ENCODE measurements at regions not wholly inside any gene's neighbourhood (a gene's known extent, or its start where the extent isn't known, plus 50 kb on each side); places are given as distances from the start of the nearest gene placed in this dataset.
"Not testable (repeated sequence)": the region's sequence is repeated elsewhere in the genome, so short reads cannot be mapped to it uniquely, and the experiment has no call there.

- no peak for TF ChIP-seq CTCF (IDR thresholded peaks at IDR 0.05; ENCODE audit: control extremely low read depth, extremely low read depth, low read depth, missing control alignments)
- ChIA-PET CTCF (no interaction called here), POLR2A (no interaction called here)
- DNase-seq (ENCODE audit: extremely low spot score): no peak
Observed at GRCh38 chrX:142637206-142637605, 388.5 kb upstream of the SPANXN4 start.

GRCh38 chrX:142616636-142617035 is 409.1 kb upstream of the SPANXN4 start:
- no peak for DNase-seq (ENCODE audit: extremely low spot score)
- POLR2A ChIA-PET: no interaction called here
- no peak for TF ChIP-seq CTCF (IDR thresholded peaks at IDR 0.05; ENCODE audit: control extremely low read depth, extremely low read depth, low read depth, missing control alignments)
- CTCF ChIA-PET: no interaction called here

GRCh38 chrX:142613403-142613802 is 408.3 kb upstream of the MAGEC2 start:
- ChIA-PET POLR2A (no interaction called here), CTCF (no interaction called here)
- TF ChIP-seq CTCF (IDR thresholded peaks at IDR 0.05; ENCODE audit: control extremely low read depth, extremely low read depth, low read depth, missing control alignments): no peak
- DNase-seq (ENCODE audit: extremely low spot score): no peak

- POLR2A ChIA-PET; CTCF ChIA-PET; DNase-seq (ENCODE audit: extremely low spot score): not testable (repeated sequence)
Observed at GRCh38 chrX:142606629-142607028, 401.5 kb upstream of the MAGEC2 start.

- ChIA-PET POLR2A (no interaction called here), CTCF (no interaction called here)
- no peak for DNase-seq (ENCODE audit: extremely low spot score)
- no peak for TF ChIP-seq CTCF (IDR thresholded peaks at IDR 0.05; ENCODE audit: control extremely low read depth, extremely low read depth, low read depth, missing control alignments)
Observed at GRCh38 chrX:142601792-142602191, 396.7 kb upstream of the MAGEC2 start.

GRCh38 chrX:142593361-142593862 is 388.3 kb upstream of the MAGEC2 start:
- ChIA-PET CTCF (no interaction called here), POLR2A (no interaction called here)
- DNase-seq (ENCODE audit: extremely low spot score): no peak
- no peak for TF ChIP-seq CTCF (IDR thresholded peaks at IDR 0.05; ENCODE audit: control extremely low read depth, extremely low read depth, low read depth, missing control alignments)

- ChIA-PET CTCF (no interaction called here), POLR2A (no interaction called here)
- DNase-seq (ENCODE audit: extremely low spot score): no peak
- TF ChIP-seq CTCF (IDR thresholded peaks at IDR 0.05; ENCODE audit: control extremely low read depth, extremely low read depth, low read depth, missing control alignments): no peak
Observed at GRCh38 chrX:142576615-142577014, 371.5 kb upstream of the MAGEC2 start.

All from GM10248 (cell line).